ENCODE measurements at regions not wholly inside any gene's neighbourhood (a gene's known extent, or its start where the extent isn't known, plus 50 kb on each side); places are given as distances from the start of the nearest gene placed in this dataset.

- in situ Hi-C loops (cut with HindIII; ENCODE audit: low sequenced_read_pairs), result no loop called here
Measured at GRCh38 chr10:105925045-105925785, 1239.3 kb downstream of the SORCS1 start.

GRCh38 chr10:105921348-105921747 lies 1243.2 kb downstream of the SORCS1 start:
- in situ Hi-C loops (cut with HindIII; ENCODE audit: low sequenced_read_pairs), result no loop called here

- in situ Hi-C loops (cut with HindIII; ENCODE audit: low sequenced_read_pairs), result no loop called here
Measured at GRCh38 chr10:105914432-105914831, 1250.1 kb downstream of the SORCS1 start.

- in situ Hi-C loops (cut with HindIII; ENCODE audit: low sequenced_read_pairs), result no loop called here
Measured at GRCh38 chr10:105908701-105909100, 1255.8 kb downstream of the SORCS1 start.

- in situ Hi-C loops (cut with HindIII; ENCODE audit: low sequenced_read_pairs), result no loop called here
Measured at GRCh38 chr10:105885495-105885894, 1244.4 kb downstream of the SORCS3 start.

GRCh38 chr10:105879401-105879800 lies 1238.3 kb downstream of the SORCS3 start:
- in situ Hi-C loops (cut with HindIII; ENCODE audit: low sequenced_read_pairs), result no loop called here

- in situ Hi-C loops (cut with HindIII; ENCODE audit: low sequenced_read_pairs), result no loop called here
Measured at GRCh38 chr10:105875050-105875449, 1234.0 kb downstream of the SORCS3 start.

GRCh38 chr10:105872665-105873064 lies 1231.6 kb downstream of the SORCS3 start:
- in situ Hi-C loops (cut with HindIII; ENCODE audit: low sequenced_read_pairs), result no loop called here

GRCh38 chr10:105868935-105869334 lies 1227.8 kb downstream of the SORCS3 start:
- in situ Hi-C loops (cut with HindIII; ENCODE audit: low sequenced_read_pairs), result no loop called here

- in situ Hi-C loops (cut with HindIII; ENCODE audit: low sequenced_read_pairs), result no loop called here
Measured at GRCh38 chr10:105864854-105865253, 1223.8 kb downstream of the SORCS3 start.

- in situ Hi-C loops (cut with HindIII; ENCODE audit: low sequenced_read_pairs), result no loop called here
Measured at GRCh38 chr10:105857268-105858264, 1216.5 kb downstream of the SORCS3 start.

- in situ Hi-C loops (cut with HindIII; ENCODE audit: low sequenced_read_pairs), result no loop called here
Measured at GRCh38 chr10:105855791-105856190, 1214.7 kb downstream of the SORCS3 start.

GRCh38 chr10:105844676-105845570 lies 1203.8 kb downstream of the SORCS3 start:
- in situ Hi-C loops (cut with HindIII; ENCODE audit: low sequenced_read_pairs), result no loop called here

GRCh38 chr10:105844241-105844640 lies 1203.2 kb downstream of the SORCS3 start:
- in situ Hi-C loops (cut with HindIII; ENCODE audit: low sequenced_read_pairs), result no loop called here

- in situ Hi-C loops (cut with HindIII; ENCODE audit: low sequenced_read_pairs), result no loop called here
Measured at GRCh38 chr10:105843786-105844185, 1202.7 kb downstream of the SORCS3 start.

GRCh38 chr10:105840288-105840770 lies 1199.2 kb downstream of the SORCS3 start:
- in situ Hi-C loops (cut with HindIII; ENCODE audit: low sequenced_read_pairs), result no loop called here

GRCh38 chr10:105838392-105838791 lies 1197.3 kb downstream of the SORCS3 start:
- in situ Hi-C loops (cut with HindIII; ENCODE audit: low sequenced_read_pairs), result no loop called here

GRCh38 chr10:105837951-105838350 lies 1196.9 kb downstream of the SORCS3 start:
- in situ Hi-C loops (cut with HindIII; ENCODE audit: low sequenced_read_pairs), result no loop called here

- in situ Hi-C loops (cut with HindIII; ENCODE audit: low sequenced_read_pairs), result no loop called here
Measured at GRCh38 chr10:105834261-105835059, 1193.4 kb downstream of the SORCS3 start.

GRCh38 chr10:105827133-105827532 lies 1186.0 kb downstream of the SORCS3 start:
- in situ Hi-C loops (cut with HindIII; ENCODE audit: low sequenced_read_pairs), result no loop called here

Measured in DLD1 (cell line).